ENCODE measurements at regions not wholly inside any gene's neighbourhood (a gene's known extent, or its start where the extent isn't known, plus 50 kb on each side); places are given as distances from the start of the nearest gene placed in this dataset.

DNA sequence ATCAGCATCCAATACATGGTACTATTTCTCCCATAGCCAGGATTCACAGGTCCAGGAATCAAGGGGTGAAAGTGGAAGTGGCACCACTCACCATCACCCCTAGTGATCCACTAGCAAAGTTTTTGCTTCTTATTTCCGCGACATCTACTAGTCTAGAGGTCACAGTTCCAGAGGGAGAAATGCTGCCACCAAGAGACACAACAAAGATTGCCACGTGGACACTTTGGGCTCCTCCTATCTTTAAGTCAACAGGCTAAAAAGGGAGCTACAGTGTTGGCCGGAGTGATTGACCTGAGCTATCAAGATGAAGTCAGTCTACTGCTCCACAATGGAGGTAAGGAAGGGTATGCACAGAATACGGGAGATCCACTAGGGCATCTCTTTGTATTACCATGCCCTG lies 178.2 kb downstream of the AKR1D1 start:
- no peak for DNase-seq (ENCODE audit: low read depth)

DNA sequence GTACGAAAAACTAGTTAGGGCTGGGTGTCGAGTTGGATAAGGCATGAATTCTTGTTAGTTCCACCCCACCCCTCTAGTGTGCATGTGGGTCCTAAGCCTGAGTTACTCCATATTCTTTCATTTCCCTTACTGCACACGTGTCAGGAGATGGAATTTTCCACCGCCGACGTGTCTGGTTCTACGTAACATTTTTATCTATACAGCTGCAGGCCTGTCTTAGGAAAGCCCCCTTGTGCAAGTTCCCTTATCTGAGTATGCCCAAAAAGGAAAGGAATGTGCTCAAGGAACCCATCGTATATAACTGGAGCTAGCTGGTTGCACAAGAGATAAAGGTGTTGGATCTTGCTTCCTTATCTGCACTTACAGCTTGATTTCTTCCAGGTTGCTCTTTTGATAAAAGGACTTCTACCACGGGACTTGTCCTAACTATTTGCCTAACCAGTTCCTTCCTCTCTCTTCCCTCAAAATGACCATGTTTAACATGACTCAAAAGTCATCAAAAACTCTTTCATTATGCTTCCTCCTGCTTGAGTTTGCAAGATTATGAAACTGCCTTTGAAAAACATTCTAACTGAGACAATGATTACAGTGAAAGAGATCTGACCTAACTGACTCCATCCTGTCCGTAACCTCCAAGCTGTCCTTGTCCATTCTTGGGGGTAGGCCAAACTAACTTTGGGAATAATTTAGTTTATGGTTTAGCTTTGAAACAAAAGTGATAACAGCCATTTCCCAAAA lies 181.4 kb downstream of the AKR1D1 start:
- peak; percentile 38 for DNase-seq (ENCODE audit: low read depth)

DNA sequence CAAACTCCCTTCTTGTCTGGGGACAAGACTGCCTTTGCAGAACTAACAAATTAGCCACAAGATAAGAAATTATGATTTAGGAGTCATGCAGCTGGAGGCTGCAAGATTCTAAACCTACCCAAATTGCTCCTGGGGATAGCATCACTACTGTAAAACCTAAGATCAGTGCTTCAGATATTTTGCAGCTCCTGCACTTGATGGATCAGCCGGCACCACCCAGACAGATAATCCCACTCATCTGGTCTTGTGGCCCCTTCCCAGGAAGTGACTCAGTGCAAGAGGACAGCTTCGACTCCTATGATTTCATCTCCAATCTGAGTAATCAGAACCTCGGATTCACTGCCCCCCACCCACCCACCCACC lies 181.9 kb downstream of the AKR1D1 start:
- DNase-seq (ENCODE audit: low read depth), result peak; percentile 55

DNA sequence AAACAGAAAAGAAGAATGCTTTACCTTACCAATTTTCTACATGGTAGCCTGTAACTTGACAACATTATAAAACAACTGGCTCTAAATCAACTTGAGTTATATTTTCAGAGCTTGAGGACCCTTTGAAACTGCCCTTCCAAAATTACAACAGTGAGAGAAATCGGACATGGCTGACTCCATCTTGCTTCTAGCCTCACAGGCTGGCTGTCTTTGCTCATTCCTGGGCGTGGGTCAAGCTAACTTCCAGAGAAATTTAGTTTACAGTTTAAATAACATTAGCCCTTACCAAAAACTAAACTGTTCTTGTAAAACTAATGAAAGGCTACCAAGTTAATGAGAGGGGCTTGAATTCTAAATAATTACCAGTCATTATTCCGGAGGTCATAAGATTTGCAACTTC lies 183.4 kb downstream of the AKR1D1 start:
- no peak for DNase-seq (ENCODE audit: low read depth)

DNA sequence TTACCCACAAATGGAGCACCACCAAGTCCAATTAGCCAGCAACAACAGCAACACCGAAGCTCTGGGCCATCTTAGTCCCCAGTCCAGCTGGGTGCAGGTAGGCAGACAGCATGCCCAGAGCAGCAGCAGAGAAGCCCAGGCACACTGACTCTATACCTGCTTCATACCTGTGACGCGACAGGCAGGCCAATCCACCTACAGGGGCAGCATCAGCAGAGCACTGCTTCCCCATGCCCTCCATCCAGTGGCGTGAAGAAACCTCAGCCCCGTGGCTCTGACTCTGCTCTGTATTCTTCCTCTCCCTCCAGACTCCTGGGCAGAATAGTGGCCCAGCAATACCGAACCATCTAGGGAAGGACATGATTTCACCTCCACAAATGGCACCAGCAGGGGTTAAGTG lies 191.7 kb downstream of the AKR1D1 start:
- no peak for DNase-seq (ENCODE audit: low read depth)

DNA sequence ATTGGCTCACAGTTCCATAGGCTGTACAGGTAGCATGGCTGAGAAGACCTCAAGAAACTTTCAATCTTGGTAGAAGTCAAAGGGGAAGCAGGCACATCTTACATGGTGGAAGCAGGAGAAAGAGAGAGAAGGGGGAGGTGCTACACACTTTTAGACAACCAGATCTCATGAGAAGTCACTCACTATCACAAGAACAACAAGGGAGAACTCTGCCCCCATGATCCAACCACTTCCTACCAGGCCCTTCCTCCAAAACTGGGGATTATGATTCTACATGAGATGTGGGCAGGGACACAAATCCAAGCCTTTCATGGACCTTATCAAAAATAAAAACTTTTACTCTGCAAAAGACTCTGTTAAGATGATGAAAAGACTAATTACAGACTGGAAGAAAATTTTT lies 183.2 kb upstream of the TRIM24 start:
- no peak for DNase-seq (ENCODE audit: low read depth)

DNA sequence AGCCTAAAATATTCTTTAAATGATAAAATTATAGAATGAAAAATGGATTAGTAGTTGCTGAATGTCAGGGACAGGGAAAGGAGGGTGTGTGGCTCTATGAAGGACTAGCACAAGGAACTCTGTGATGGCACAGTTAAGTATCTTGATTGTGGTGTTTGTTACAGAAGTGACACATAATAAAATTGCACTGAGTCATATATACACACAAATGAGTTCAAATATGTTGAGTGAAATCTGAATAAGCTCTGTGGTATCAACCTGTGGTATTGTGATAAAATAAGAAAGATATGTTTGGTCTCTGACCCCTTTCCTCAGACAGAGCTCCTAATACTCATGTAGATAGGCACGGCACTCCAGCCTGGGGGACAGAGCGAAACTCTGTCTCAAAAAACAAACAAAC lies 181.5 kb upstream of the TRIM24 start:
- DNase-seq (ENCODE audit: low read depth), result peak; percentile 20

DNA sequence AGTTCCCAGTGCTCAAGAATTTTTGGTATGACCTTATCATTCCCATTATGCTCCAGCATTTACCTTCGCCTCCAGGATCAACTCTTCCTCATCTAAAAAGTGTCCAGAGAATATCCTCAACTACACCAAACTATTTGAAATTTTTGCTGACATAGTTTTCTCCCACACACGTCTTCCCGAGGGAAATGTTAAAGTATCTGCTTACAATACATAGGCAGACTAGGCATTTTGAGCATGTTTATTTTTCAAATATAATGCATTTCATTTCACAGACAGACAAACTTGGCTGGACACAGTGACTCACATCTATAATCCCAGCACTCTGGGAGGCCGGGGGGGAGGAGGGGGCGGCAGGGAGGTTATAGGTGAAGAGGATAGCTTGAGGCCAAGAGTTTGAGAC lies 177.1 kb upstream of the TRIM24 start:
- DNase-seq (ENCODE audit: low read depth), result no peak

DNA sequence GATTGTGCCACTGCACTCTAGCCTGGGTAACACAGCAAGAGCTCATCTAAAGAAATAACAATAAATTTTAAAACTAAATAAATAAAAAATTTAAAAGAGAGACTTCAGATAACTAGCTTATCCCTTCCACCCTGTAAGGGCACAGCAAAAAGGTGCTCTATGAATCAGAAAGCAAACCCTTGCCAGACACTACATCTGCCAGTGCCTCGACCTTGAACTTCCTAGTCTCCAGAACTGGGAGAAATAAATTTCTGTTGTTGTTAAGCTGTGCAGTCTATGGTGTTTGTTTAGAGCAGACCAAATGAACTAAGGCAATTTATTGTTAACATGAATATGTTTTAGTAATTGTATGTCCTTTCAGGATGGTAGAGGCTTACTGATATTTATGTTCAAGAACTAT lies 174.9 kb upstream of the TRIM24 start:
- DNase-seq (ENCODE audit: low read depth), result no peak

DNA sequence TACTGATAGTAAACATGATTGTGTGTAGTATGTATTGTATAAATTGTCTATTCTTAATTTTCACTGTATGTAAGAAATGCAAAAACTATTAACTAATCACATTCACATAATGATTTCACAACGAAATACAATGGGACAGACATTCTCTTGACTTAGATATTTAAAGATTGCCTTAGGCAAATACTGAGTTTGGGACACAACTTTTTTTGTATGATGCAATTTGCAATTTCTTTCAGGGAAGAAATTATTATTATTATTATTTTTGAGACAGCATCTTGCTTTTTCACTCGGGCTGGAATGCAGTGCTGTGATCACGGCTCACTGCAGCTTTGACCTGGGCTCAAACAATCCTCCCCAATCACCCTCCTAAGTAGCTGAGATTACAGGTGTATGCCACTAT lies 173.2 kb upstream of the TRIM24 start:
- no peak for DNase-seq (ENCODE audit: low read depth)

DNA sequence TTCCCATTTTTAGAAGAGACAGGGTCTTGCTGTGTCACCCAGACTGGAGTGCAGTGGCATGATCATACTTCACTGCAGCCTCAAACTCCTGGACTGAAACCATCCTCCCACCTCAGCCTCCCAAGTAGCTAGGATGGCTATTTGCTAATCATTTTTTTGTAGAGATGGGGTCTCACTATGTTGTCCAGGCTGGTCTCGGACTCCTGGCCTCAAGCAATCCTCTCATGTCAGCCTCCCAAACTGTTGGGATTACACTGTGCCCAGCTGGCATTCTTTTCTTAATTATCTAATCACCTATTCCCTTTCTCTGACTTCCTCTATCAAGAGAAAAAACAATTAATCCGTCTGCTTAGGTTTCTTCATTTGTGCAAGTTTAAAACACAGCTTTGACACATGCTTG lies 172.5 kb upstream of the TRIM24 start:
- no peak for DNase-seq (ENCODE audit: low read depth)

DNA sequence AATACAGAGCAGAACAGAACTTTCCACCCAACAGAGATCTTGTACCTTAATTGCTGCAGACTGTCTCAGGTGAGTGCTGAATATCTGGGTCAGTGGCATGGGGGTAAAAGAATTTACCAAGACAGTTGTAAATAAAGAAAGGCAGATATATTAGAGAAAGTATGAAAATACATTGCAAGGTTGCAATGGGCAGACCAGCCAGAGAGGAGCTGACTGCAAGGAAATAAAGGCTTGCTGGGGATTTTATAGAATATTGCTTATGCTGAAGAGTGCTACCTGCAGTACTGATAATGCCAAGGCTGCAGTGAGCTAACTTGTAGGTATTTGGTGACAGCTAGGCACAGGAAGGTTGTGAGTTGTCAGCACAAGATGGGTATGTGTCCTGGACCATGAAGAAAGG lies 171.0 kb upstream of the TRIM24 start:
- DNase-seq (ENCODE audit: low read depth), result no peak

DNA sequence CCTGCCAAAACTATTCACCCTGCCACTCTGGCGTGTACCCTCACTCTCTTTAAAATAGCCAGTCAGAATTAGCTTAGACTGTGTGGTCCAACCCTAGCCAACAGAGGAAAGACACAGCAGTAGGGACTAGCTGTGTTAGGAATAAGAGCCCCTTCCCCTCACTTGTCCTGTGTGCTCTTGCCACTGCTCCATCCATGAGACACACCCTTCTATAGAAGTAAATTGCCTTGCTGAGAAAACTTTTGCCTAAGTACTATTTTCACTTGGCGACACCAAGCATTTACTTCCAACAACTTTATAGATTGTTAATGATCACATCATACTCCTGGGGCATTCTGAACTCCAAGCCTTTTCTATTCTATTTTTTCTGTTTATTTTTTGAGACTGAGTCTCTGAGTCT lies 170.2 kb upstream of the TRIM24 start:
- peak; percentile 4 for DNase-seq (ENCODE audit: low read depth)

DNA sequence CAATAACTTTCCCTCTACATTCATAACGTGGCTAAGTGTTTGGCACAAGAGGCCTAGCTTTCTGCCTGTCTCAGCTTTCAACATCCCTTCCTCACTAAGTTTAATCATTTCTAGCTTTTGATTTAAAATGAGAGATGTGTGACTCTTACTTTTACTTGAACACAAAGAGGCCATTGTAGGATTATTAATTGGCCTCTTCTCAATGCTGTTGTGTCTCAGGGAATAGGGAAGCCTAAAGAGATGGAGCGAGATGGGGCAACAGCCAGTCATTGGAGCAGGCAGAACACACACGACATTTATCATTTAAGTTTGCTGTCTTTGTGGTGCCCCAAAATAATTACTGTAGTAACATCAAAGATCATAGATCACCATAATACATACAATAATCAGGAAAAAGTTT lies 167.1 kb upstream of the TRIM24 start:
- DNase-seq (ENCODE audit: low read depth), result no peak

DNA sequence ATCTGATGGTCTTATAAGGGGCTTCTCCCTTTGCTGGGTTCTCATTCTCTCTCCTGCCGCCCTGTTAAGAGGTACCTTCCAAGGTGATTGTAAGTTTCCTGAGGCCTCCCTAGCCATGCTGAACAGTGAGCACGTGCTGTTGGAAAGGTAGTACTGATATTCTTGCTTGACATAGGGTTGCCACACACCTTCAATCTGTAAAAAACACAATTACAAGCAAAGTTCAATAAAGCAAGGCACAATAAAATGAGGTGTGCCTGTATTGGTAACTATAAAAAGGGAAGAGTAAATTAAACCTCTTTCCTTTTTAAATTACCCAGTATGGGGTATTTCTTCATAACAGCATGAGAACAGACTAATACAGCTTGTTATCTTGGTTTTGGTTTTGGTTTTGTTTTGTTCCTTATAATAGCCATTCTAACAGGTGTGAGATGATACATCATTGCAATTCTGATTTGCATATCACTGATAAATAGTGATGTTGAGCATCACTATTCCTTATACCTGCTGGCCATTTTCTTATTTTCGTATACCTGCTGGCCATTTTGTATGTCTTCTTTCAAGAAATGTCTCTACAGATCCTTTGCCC lies 164.9 kb upstream of the TRIM24 start:
- DNase-seq (ENCODE audit: low read depth), result no peak

DNA sequence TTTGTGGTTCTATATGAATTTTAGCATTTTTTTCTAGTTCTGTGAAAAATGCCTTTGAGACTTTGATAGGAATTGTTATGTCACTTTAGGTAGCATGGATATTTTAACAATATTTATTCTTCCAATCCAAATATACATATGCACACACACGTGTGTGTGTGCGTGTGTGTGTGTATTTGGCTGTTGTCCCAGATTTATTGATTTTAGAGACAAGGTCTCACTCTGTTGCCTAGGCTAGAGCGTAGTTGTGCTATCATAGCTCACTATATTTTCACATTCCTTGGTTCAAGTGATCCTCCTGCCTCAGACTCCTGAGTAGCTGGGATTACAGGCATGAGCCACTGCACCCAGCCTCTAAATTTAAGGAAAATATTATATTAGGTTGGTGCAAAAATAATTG lies 162.5 kb upstream of the TRIM24 start:
- DNase-seq (ENCODE audit: low read depth), result no peak

DNA sequence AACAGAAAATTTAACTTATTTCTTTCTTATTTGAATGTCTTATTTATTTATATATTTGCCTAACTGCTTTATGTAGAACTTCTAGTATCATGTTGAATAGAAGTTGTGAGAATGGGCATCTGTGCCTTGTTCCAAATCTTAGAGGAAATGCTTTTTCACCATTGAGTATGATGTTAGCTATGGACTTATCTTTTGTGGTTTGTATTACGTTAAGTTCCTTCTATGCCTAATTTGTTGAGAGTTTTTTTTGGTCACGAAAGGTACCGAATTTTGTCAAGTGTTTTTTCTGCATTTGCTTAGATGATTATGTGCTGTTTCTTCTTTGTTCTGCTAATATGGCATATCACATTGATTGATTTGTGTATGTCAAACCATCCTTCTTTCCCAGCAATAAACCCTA lies 161.0 kb upstream of the TRIM24 start:
- no peak for DNase-seq (ENCODE audit: low read depth)

DNA sequence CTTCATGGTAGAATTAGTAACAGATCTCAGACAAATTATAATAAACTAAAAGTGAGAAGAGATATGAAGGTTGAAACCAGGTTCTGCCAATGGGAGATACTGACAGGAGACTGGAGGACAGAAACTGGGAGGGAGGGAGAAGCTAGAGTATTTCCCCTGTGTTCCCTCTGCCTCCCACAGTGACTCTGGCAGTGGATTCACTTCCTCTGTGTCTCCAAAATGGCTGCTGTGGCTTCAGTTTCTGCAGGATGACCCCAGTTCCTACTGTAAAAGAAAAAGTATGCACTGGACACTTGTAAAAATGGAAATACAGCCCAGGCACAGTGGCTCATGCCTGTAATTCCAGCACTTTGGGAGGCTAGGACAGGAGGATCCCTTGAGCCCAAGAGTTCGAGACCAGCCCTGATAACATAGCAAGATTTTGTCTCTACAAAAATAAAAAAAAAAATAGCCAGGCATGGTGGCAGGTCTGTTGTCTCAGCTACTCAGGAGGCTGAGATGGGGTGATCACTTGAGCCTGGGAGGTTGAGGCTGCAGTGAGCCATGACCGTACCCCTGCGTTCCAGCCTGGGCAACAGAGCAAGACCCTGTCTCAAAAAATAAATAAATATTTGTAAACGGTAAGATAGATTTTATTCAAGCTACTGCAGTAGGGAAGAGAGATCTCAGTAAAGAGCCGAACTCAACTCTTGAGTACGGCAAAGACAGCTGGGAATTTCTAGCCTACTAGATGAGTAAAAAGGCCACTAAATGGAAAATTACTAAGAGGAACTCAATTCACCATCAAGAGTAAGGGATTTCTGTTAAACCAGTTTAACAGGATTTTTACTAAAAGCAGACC lies 156.6 kb upstream of the TRIM24 start:
- no peak for DNase-seq (ENCODE audit: low read depth)

DNA sequence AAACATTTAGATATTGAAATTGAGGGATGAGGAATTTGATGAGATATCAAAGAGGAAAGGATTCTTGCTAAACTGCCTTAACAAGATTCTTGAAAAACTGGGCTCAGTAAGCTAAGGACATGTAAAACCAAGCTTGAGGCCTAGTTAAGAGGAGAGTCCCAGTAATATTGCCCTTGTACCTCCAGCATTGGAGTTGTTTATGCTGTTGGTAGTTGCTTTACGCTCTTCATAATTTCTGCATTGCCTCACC lies 156.1 kb upstream of the TRIM24 start:
- DNase-seq (ENCODE audit: low read depth), result no peak

DNA sequence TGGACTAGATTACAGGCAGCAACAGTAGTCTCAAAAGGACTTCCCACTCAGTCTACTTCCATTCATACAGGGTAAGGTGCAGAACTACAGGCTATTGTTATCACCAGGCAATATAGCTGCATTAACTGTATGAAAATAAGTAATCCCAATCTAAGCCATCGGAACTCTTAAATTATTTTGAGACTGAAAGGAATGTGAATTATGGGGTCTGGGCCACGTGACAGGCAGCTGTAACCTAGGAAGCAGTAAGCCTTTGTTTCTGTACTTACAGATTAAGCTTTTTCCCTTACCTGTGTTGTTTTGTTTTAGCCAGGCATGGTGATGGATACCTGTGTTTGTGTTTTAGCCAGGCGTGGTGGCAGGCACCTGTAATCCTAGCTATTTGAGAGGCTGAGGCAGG lies 152.4 kb upstream of the TRIM24 start:
- no peak for DNase-seq (ENCODE audit: low read depth)

DNA sequence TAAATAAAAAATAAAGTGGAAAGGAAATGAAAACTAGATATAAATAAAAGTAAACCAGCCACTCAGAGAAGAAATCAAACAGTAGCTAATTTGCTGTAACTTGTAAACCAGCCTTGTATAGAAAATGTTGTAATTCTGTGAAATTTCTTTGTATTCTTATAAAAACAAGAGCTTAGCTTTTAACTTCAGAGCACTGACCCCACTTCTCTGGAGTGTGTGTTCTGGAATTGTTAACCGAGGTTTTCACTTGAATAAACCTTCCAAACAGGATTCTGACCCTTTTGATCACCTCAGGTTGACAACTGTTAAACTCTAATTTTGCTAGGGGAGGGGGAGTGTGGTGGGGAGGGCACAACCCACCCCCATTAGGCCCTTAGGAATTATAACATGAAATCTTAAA lies 151.9 kb upstream of the TRIM24 start:
- no peak for DNase-seq (ENCODE audit: low read depth)

DNA sequence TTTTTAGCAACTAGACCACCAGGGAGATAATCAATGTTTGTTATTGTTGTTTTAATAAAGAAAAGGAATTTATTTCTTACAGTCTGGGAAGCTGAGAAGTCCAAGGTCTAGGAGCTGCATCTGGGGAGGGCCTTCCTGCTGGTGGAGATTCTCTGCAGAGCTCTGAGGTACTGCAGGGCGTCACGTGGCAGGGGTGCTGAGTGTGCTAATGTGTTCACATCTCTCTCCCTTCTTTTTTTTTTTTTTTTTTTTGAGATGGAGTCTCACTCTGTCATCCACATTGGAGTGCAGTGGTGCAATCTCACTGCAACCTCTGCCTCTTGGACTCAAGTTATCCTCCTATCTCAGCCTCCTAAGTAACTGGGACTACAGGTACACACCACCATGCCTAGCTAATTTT lies 150.9 kb upstream of the TRIM24 start:
- no peak for DNase-seq (ENCODE audit: low read depth)

DNA sequence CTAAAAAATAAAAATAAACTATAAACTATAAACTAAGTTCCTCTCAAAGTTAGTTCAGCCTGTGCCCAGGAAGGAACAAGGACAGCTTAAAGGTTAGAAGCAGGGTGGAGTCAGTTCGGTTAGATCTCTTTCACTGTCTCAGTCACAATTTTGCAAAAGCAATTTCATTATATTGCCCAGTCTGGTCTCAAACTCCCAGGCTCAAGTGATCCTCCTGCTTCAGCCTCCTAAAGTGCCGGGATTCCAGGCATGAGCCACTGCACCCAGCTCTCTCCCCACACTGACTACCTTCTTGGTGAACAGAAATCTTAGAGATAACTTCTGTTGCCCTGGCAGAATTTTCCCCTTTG lies 146.3 kb upstream of the TRIM24 start:
- DNase-seq (ENCODE audit: low read depth), result no peak
